ENCODE measurements at regions not wholly inside any gene's neighbourhood (a gene's known extent, or its start where the extent isn't known, plus 50 kb on each side); places are given as distances from the start of the nearest gene placed in this dataset.

DNA sequence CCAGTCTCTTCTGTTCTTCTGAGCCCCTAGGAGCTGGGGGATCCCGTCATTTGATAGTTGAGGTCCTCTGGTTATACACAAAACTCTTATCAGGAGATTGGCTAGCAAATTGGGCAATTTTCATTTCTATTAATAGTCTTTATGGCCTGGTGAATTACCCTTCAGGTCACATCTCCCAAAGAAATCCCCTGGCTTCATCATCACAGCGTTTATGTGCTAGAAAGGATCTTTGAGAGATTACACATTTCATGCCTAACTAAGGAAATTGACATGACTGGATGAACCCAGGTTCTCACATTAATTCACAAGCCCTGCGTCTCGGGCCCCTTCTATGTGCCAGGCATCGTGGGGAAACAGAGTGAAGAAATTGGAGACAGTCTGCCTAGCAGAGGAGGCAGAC lies 227.4 kb upstream of the PROK2 start:
- H2BK12ac ChIP-seq (ENCODE audit: low read length) = no peak overlapping the region

DNA sequence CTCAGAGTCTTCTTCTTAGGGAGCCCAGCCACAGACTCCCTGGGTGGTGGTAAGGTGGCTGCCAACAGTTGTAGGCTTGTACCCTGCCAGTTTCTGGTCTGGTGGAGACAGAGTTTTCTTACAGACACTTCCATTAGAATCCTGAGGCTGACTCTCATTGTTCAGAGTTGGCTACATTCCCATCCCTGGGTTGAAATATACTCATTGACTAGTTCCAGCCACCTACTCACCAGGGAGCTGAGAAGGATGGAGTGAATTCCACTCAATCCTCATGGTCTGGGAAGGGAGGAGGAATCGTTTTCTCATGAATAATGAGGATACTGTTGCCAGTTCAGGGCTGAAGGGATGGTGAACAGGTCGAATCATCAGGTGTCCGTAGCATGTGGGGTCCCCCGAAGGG lies 226.5 kb upstream of the PROK2 start:
- no peak overlapping the region for H3K27ac ChIP-seq (replicated peaks; ENCODE audit: low read length)

More for the DNA sequence above, 227.4 kb upstream of the PROK2 start:
- no peak overlapping the region for H2BK120ac ChIP-seq (ENCODE audit: low read depth, low read length)
- no peak overlapping the region for H3K27ac ChIP-seq (replicated peaks; ENCODE audit: low read length)
- no peaks in the 10 kb centered on the region for H3K27me3 ChIP-seq (ENCODE audit: control insufficient read depth in 3 of 3, insufficient read depth in 3 of 3, low read depth in 1 of 3, low read length in 3 of 3)
- H2BK15ac ChIP-seq (ENCODE audit: low read length) = no peak overlapping the region
- no peak overlapping the region for H4K8ac ChIP-seq (ENCODE audit: low read depth, low read length)
- H3K9ac ChIP-seq (ENCODE audit: low read depth, low read length, poor library complexity) = no peak overlapping the region
- no peaks in the 10 kb centered on the region for H3K9me3 ChIP-seq (replicated peaks in 1 of 2; ENCODE audit: control insufficient read depth in 2 of 2, insufficient read depth in 1 of 2, low read depth in 1 of 2, low read length in 2 of 2)
- no peaks in the 10 kb centered on the region for H3K4me1 ChIP-seq (ENCODE audit: control insufficient read depth in 2 of 2, insufficient read depth in 1 of 2, low read depth in 1 of 2, low read length in 2 of 2)
- H2AK5ac ChIP-seq (ENCODE audit: low read depth, low read length) = no peak overlapping the region
- H3K14ac ChIP-seq (ENCODE audit: low read length) = no peak overlapping the region
- DNase-seq (ENCODE audit: low spot score) = no peak
- H3K4me2 ChIP-seq (ENCODE audit: insufficient read depth, low read length, poor library complexity, severe bottlenecking) = no peak overlapping the region
- no peak overlapping the region for H2AFZ ChIP-seq (ENCODE audit: low read length)
- H4K91ac ChIP-seq (ENCODE audit: low read depth, low read length, poor library complexity) = no peak overlapping the region
- no peak overlapping the region for H3K4ac ChIP-seq (ENCODE audit: low read length)
- WGBS, 2 donors (ENCODE audit: extremely low coverage in 2 of 2, insufficient read length in 2 of 2, insufficient replicate concordance in 1 of 2) = no CpG with 5 or more reads among the region's 5 CpGs
- no peak overlapping the region for H2BK5ac ChIP-seq (ENCODE audit: low read length)
- no peak overlapping the region for H3K23ac ChIP-seq (ENCODE audit: low read depth, low read length, poor library complexity)
- H3K79me1 ChIP-seq (ENCODE audit: low read depth, low read length) = no peaks in the 10 kb centered on the region
- H3K36me3 ChIP-seq (replicated peaks in 1 of 2; ENCODE audit: control insufficient read depth in 2 of 2, insufficient read depth in 2 of 2, low read length in 2 of 2) = no peaks in the 10 kb centered on the region
- no peak overlapping the region for H3K18ac ChIP-seq (ENCODE audit: low read length)
- no peak overlapping the region for H3K4me3 ChIP-seq (ENCODE audit: low read length in 2 of 2)

DNA sequence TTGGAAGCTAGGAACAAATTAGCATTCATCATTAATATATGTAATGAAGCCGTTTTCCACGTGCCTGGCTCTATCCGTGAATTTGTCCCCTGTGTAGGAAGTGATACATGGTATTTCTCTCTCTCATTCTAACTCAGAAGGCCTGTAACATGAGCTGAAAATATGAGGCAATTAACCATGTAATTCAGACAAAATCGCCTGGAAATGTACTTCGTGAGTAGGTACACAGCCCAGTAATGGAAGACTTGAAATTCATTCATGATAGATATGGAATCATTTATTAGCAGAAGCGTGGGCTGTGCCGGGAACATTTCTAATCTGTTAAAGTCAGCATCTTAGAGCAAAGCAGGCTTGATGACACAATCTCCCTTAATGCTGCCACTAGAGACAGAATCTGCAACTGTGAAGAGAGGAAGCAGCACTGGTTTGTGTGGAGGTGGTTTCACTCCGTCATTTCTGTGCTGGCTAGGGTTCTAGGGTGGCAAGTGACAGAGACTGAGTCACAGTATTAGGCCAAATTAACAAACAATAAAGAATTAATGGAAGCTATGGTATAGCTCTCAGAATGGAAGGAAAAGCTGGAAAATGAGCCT lies 225.0 kb upstream of the PROK2 start:
- Histone ChIP-seq H2AFZ (ENCODE audit: low read length) (no peak overlapping the region), H3K27ac (replicated peaks; ENCODE audit: low read length) (no peak overlapping the region), H3K79me1 (ENCODE audit: low read depth, low read length) (no peaks in the 10 kb centered on the region), H2BK12ac (ENCODE audit: low read length) (no peak overlapping the region), H2BK5ac (ENCODE audit: low read length) (no peak overlapping the region), H3K4me1 (ENCODE audit: control insufficient read depth in 2 of 2, insufficient read depth in 1 of 2, low read depth in 1 of 2, low read length in 2 of 2) (no peaks in the 10 kb centered on the region), H3K4me2 (ENCODE audit: insufficient read depth, low read length, poor library complexity, severe bottlenecking) (no peak overlapping the region), H3K14ac (ENCODE audit: low read length) (no peak overlapping the region), H3K9me3 (replicated peaks in 1 of 2; ENCODE audit: control insufficient read depth in 2 of 2, insufficient read depth in 1 of 2, low read depth in 1 of 2, low read length in 2 of 2) (peaks cover 0 to 2% of the 10 kb centered on the region in 2 donors), H2BK120ac (ENCODE audit: low read depth, low read length) (no peak overlapping the region), H3K4me3 (ENCODE audit: low read length in 2 of 2) (no peak overlapping the region), H4K91ac (ENCODE audit: low read depth, low read length, poor library complexity) (no peak overlapping the region), H3K18ac (ENCODE audit: low read length) (no peak overlapping the region), H2AK5ac (ENCODE audit: low read depth, low read length) (no peak overlapping the region), H3K23ac (ENCODE audit: low read depth, low read length, poor library complexity) (no peak overlapping the region), H3K4ac (ENCODE audit: low read length) (no peak overlapping the region), H3K36me3 (replicated peaks in 1 of 2; ENCODE audit: control insufficient read depth in 2 of 2, insufficient read depth in 2 of 2, low read length in 2 of 2) (no peaks in the 10 kb centered on the region), H3K27me3 (ENCODE audit: control insufficient read depth in 3 of 3, insufficient read depth in 3 of 3, low read depth in 1 of 3, low read length in 3 of 3) (no peaks in the 10 kb centered on the region), H2BK15ac (ENCODE audit: low read length) (no peak overlapping the region), H4K8ac (ENCODE audit: low read depth, low read length) (no peak overlapping the region), H3K9ac (ENCODE audit: low read depth, low read length, poor library complexity) (no peak overlapping the region)
- no CpG with 5 or more reads among the region's 8 CpGs for WGBS, 2 donors (ENCODE audit: extremely low coverage in 2 of 2, insufficient read length in 2 of 2, insufficient replicate concordance in 1 of 2)
- no peak for DNase-seq (ENCODE audit: low spot score)

More for the DNA sequence above, 226.5 kb upstream of the PROK2 start:
- Histone ChIP-seq H3K27me3 (ENCODE audit: control insufficient read depth in 3 of 3, insufficient read depth in 3 of 3, low read depth in 1 of 3, low read length in 3 of 3) (no peaks in the 10 kb centered on the region), H2AK5ac (ENCODE audit: low read depth, low read length) (no peak overlapping the region), H3K4me1 (ENCODE audit: control insufficient read depth in 2 of 2, insufficient read depth in 1 of 2, low read depth in 1 of 2, low read length in 2 of 2) (no peaks in the 10 kb centered on the region), H4K91ac (ENCODE audit: low read depth, low read length, poor library complexity) (no peak overlapping the region), H3K4ac (ENCODE audit: low read length) (no peak overlapping the region), H3K18ac (ENCODE audit: low read length) (no peak overlapping the region), H4K8ac (ENCODE audit: low read depth, low read length) (no peak overlapping the region), H3K9ac (ENCODE audit: low read depth, low read length, poor library complexity) (no peak overlapping the region), H3K9me3 (replicated peaks in 1 of 2; ENCODE audit: control insufficient read depth in 2 of 2, insufficient read depth in 1 of 2, low read depth in 1 of 2, low read length in 2 of 2) (peaks cover 0 to 2% of the 10 kb centered on the region in 2 donors), H3K4me3 (ENCODE audit: low read length in 2 of 2) (no peak overlapping the region), H3K23ac (ENCODE audit: low read depth, low read length, poor library complexity) (no peak overlapping the region), H2BK12ac (ENCODE audit: low read length) (no peak overlapping the region), H3K14ac (ENCODE audit: low read length) (no peak overlapping the region), H2BK15ac (ENCODE audit: low read length) (no peak overlapping the region), H2BK5ac (ENCODE audit: low read length) (no peak overlapping the region), H2AFZ (ENCODE audit: low read length) (no peak overlapping the region), H3K36me3 (replicated peaks in 1 of 2; ENCODE audit: control insufficient read depth in 2 of 2, insufficient read depth in 2 of 2, low read length in 2 of 2) (no peaks in the 10 kb centered on the region), H2BK120ac (ENCODE audit: low read depth, low read length) (no peak overlapping the region), H3K4me2 (ENCODE audit: insufficient read depth, low read length, poor library complexity, severe bottlenecking) (no peak overlapping the region), H3K79me1 (ENCODE audit: low read depth, low read length) (no peaks in the 10 kb centered on the region)
- no peak for DNase-seq (ENCODE audit: low spot score)
- WGBS, 2 donors (ENCODE audit: extremely low coverage in 2 of 2, insufficient read length in 2 of 2, insufficient replicate concordance in 1 of 2) = no CpG with 5 or more reads among the region's 4 CpGs

DNA sequence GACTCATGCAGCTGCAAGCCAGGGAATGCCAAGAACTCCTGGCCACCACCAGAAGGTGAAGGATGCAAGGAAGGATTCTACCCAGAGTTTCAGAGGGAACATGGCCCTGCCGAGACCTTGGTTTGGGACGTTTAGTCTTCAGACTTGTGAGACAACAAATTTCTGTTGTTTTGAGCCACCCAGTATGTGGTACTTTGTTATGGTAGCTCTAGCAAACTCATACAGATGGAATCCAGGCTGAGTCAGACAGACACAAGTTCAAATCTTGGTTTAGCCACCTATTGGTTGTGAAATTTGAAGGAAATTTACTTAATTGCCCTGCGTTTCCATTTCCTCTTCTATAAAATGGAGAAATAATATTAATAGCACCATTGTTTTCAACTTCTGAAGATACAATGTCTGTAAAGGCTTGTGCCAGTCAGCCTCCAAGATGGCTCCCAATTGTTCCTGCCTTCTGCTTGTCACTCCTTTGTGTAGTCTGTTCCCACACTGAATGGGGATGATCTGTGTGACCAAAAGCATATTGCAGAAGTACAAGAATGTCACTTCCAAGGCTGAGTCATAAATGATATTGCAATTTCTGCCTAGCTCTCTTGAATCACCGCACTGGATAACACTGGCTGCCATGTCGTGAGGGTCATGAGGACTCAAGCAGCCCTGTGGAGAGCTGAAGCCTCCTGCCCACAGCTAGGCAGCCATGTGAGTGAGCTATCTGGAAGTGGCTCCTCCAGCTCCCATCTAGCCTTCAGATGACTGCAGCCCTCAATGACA lies 223.5 kb upstream of the PROK2 start:
- whole genome bisulfite sequencing, 2 donors (ENCODE audit: extremely low coverage in 2 of 2, insufficient read length in 2 of 2, insufficient replicate concordance in 1 of 2) = no CpG with 5 or more reads among the region's 5 CpGs
- H3K9me3 ChIP-seq (replicated peaks in 1 of 2; ENCODE audit: control insufficient read depth in 2 of 2, insufficient read depth in 1 of 2, low read depth in 1 of 2, low read length in 2 of 2) = peaks cover 0 to 2% of the 10 kb centered on the region in 2 donors
- DNase-seq (ENCODE audit: low spot score) = no peak

More for the DNA sequence above, 223.5 kb upstream of the PROK2 start:
- Histone ChIP-seq H2BK120ac (ENCODE audit: low read depth, low read length) (no peak overlapping the region), H2BK12ac (ENCODE audit: low read length) (no peak overlapping the region), H3K27ac (replicated peaks; ENCODE audit: low read length) (no peak overlapping the region), H3K9ac (ENCODE audit: low read depth, low read length, poor library complexity) (no peak overlapping the region), H2BK5ac (ENCODE audit: low read length) (no peak overlapping the region), H2AK5ac (ENCODE audit: low read depth, low read length) (no peak overlapping the region), H3K36me3 (replicated peaks in 1 of 2; ENCODE audit: control insufficient read depth in 2 of 2, insufficient read depth in 2 of 2, low read length in 2 of 2) (no peaks in the 10 kb centered on the region), H3K23ac (ENCODE audit: low read depth, low read length, poor library complexity) (no peak overlapping the region), H4K8ac (ENCODE audit: low read depth, low read length) (no peak overlapping the region), H2BK15ac (ENCODE audit: low read length) (no peak overlapping the region), H2AFZ (ENCODE audit: low read length) (no peak overlapping the region), H3K4me3 (ENCODE audit: low read length in 2 of 2) (no peak overlapping the region), H3K4me2 (ENCODE audit: insufficient read depth, low read length, poor library complexity, severe bottlenecking) (no peak overlapping the region), H3K4me1 (ENCODE audit: control insufficient read depth in 2 of 2, insufficient read depth in 1 of 2, low read depth in 1 of 2, low read length in 2 of 2) (no peaks in the 10 kb centered on the region), H3K27me3 (ENCODE audit: control insufficient read depth in 3 of 3, insufficient read depth in 3 of 3, low read depth in 1 of 3, low read length in 3 of 3) (no peaks in the 10 kb centered on the region), H3K18ac (ENCODE audit: low read length) (no peak overlapping the region), H3K79me1 (ENCODE audit: low read depth, low read length) (no peaks in the 10 kb centered on the region), H4K91ac (ENCODE audit: low read depth, low read length, poor library complexity) (no peak overlapping the region), H3K14ac (ENCODE audit: low read length) (no peak overlapping the region), H3K4ac (ENCODE audit: low read length) (no peak overlapping the region)

Measured in neuronal stem cell (in vitro differentiated cells).